ENCODE measurements at regions not wholly inside any gene's neighbourhood (a gene's known extent, or its start where the extent isn't known, plus 50 kb on each side); places are given as distances from the start of the nearest gene placed in this dataset.
"Not testable (repeated sequence)": the region's sequence is repeated elsewhere in the genome, so short reads cannot be mapped to it uniquely, and the experiment has no call there.

GRCh38 chr1:58939666-58940370 is 156.0 kb upstream of the JUN start:
- DNase-seq = no peak

- no peak for DNase-seq
Measured at GRCh38 chr1:58941471-58942289, 157.8 kb upstream of the JUN start.

GRCh38 chr1:58942759-58943191 is 158.9 kb upstream of the JUN start:
- no peak for DNase-seq

DNA sequence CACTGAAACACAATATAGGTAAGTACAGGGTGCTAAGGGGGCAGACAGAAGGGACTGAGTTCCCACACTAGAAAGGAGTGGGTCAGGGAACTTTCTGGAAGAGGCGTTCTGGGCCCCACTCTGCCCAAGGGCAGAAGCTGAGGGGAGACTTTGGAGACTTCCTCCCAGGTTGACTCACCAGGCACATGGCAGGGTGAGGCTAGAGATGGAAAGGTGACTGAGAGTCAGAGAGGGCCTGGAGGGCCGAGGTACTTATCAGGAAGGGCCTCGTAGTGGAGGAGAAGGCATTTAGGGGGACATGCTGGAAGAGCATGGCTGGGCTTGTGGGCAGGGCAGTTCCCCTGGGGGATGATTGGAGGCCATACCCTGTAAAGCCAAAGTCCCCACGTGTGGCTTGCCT is 159.9 kb upstream of the JUN start:
- DNase-seq = no peak

GRCh38 chr1:58944439-58944838 is 160.6 kb upstream of the JUN start:
- no peak for DNase-seq

DNA sequence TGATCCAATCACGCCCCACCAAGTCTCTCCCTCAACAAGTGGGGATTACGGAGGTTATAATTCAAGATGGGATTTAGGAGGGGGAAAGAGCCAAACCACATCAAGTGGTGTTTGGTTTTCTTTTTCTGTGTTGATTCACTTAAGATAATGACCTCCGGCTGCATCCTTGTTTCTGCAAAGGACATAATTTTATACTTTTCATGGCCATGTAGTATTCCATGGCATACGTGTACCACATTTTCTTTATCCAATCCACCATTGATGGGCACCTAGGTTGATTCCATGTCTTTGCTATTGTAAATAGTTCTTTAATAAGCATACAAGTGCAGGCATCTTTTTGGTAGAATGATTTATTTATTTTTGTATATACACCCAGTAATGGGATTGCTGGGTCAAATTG is 162.5 kb upstream of the JUN start:
- DNase-seq = no peak

DNA sequence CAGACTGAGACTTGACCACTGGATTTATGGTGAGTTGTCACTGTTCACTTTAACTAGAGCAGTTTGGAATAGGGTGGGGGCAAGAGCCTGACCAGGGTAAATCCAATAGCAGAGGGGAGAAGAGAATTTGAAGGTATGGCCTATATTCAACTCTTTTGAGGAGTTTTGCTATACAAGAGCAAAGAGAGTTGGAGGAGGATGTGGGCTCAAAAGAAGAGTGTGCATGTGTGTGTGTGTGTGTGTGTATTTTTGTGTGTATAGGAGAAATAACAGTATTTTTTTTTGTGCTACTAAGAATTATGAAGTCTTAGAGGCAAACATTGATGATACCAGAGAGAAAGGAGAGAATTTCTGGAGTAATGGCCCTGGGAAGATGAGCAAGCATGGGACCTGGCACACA is 164.8 kb upstream of the JUN start:
- no peak for DNase-seq

- DNase-seq = no peak
Measured at GRCh38 chr1:58949551-58950220, 165.8 kb upstream of the JUN start.

DNA sequence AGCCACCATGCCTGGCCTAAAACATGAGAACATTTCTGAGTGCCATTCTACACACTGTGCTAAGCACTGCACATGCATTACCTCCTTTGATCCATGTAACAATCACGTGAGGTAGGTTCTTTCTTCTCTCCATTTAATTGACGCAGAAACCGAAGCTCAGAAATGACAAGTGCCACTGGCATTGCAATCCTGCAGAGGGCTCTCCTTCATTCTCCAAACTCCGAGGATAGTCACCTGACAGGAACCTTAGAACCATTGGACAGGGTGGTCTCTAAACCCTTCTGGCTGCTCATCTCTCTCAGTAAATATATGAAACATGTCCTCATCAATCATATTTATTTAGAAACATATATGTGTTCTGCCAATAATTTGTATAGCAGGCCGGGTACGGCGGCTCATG is 167.1 kb upstream of the JUN start:
- no peak for DNase-seq

- DNase-seq = not testable (repeated sequence)
Measured at GRCh38 chr1:58953951-58954350, 170.1 kb upstream of the JUN start.

DNA sequence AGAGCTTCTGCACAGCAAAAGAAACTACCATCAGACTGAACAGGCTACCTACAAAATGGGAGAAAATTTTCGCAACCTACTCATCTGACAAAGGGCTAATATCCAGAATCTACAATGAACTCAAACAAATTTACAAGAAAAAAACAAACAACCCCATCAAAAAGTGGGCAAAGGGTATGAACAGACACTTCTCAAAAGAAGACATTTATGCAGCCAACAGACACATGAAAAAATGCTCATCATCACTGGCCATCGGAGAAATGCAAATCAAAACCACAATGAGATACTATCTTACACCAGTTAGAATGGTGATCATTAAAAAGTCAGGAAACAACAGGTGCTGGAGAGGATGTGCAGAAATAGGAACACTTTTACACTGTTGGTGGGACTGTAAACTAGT is 179.4 kb upstream of the JUN start:
- DNase-seq = not testable (repeated sequence)

GRCh38 chr1:58964428-58964827 is 180.6 kb upstream of the JUN start:
- DNase-seq = no peak

DNA sequence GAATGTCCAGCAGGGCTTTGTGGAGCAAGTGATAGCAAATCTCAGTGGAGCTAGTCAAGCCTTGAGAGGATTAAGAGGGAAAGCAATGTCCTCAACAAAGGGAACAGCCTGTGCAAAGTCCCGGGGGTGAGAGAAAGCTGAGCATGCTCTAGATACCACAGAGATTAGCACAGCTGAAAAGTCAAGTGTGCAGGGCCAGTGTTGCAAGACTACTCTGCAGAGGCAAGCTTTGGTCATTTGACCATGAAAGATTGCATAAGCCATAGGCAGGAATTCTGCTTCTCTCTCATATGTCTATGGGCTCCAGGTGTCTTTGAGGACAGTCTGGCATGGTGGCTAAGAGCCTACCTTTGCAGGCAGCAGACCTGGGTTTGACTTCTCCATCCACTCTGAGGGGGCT is 181.0 kb upstream of the JUN start:
- DNase-seq = no peak

- DNase-seq = no peak
Measured at GRCh38 chr1:58966103-58966916, 182.5 kb upstream of the JUN start.

DNA sequence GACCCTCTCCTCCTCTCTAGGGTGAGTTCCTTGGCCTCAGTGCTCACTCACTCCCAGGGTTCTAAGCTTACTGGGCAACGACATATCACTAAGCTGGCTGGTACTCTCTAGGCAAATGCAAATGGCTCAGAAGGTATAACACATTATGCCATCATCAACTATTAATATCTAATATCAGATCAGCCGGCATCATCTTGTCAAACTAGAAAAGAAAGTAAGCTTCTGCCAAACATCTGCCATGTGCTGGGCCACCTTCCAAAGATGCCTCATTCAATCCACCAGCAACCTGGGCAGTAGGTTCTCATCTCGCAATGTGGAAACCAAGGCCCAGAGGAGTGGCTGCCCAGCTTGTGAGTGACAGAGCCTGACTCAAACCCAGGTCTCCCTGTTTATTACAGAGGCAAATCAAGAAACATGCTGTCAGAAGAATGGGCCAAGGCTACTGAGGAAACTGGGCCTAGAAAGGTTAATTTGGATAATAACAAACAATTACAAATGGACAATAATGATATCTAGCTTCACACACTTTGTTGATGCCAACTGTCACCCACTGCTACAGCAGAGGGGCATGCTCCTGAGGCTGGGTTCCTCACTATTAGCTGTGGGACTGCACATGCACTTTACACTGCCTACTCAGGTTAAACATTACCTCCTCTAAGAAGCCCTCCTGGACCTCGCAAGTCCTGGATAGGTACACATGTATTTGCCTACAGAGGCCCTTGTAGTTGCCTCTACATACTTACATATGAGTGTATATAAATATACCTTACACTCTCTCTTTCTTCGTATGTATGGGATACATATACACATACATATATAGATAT is 183.3 kb upstream of the JUN start:
- DNase-seq = no peak

DNA sequence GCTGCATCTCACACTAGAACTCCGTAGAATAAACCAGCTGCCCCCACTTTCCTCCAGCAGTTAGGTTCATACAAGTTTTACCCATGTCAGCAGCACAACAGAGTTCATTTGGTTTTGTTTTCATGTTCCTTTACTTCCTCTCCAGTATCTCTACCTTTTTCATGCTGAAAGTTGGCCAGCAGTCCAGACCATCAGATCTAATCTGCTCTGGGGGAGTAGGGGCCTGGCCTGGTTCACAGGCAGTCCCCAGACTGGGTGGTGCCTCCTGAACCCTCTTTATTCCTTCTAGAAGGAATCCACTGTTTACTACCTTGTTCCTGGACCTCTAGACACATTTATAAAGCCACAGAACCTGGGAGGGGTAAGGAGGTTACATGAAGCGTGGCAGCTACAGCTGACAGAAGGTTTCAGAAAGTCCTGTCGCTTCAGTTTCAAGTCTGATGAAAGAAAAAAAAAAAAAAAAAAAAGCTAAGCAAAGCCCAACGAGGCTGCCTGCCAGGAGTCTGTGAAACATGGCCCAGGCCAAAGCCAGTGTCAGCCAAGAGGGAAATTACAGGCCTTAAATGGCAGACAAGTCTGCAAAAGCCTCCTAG is 184.6 kb upstream of the JUN start:
- DNase-seq = no peak

DNA sequence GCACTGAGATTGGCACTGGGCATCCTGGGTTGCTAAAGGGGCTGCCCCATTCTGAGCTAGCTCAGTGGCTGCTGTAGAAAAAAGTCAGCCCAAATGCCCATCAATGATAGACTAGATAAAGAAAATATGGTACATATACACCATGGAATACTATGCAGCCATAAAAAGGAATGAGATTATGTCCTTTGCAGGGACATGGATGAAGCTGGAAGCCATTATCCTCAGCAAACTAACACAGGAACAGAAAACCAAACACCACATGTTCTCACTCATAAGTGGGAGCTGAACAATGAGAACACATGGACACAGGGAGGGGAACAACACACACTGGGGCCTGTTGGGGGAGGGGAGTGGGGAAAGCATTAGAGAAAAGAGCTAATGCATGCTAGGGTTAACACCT is 185.3 kb upstream of the JUN start:
- not testable (repeated sequence) for DNase-seq

DNA sequence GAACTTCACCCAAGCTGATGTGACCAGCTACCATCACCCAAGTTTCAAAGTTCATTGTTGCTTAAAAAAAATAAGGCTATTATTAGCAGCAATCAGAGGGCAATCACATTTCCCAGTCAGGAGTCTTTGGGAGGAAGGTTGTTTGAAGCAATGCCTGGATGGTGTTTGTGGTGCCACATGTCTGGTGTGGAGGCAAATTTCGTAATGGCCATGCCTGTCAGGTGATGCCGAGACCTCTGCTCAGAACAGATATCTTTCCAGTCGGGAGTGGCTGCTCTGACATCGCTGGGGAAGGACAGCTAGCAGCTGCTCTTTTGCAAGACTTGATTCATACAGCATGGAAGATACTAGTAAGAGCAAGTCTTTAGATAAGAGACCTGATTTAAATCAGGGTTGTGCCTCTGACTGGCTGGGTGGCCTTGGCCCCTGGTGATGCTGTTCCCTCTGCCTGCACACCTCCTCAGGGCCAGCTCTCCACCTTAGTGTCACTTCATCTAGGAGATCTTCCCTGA is 187.8 kb upstream of the JUN start:
- no peak for DNase-seq

GRCh38 chr1:58975888-58976287 is 192.0 kb upstream of the JUN start:
- no peak for DNase-seq

DNA sequence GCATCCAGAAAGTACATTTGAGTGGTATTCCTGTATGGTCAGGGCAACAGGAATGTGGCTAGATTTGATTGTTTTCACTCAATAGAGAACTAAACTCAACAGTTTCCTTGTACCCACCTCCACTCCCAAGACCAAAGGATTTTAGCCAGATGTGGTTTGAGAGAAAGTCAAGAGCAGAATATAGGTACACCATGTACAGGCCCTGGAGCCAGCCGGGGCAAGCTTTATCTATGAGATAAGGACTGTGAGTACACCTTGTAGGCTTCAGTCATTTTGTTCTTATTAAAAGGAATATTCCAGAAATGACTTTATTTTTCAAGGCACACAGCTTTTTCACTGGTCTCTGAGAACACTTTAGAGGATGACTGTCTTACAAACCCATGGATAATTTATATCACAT is 192.4 kb upstream of the JUN start:
- no peak for DNase-seq

DNA sequence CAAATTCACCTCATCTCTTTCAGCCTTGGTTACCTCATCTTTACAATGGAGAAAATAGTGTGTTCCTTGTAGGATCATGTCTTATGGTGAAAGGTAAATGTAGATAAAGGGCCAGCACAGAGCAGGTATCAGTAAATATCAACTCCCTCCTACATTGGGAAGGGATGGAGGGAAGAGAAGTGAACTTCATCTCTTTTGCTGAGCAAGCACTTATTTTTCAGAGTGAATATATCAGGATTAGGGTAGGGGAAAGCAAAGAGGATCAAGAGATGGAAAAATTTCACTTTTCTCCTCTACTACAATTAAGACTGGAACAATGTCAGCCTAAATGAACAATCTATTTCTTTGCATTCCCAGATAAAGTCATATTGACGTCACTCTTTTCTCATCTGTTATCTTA is 193.8 kb upstream of the JUN start:
- no peak for DNase-seq
